ENCODE measurements at regions not wholly inside any gene's neighbourhood (a gene's known extent, or its start where the extent isn't known, plus 50 kb on each side); places are given as distances from the start of the nearest gene placed in this dataset.

DNA sequence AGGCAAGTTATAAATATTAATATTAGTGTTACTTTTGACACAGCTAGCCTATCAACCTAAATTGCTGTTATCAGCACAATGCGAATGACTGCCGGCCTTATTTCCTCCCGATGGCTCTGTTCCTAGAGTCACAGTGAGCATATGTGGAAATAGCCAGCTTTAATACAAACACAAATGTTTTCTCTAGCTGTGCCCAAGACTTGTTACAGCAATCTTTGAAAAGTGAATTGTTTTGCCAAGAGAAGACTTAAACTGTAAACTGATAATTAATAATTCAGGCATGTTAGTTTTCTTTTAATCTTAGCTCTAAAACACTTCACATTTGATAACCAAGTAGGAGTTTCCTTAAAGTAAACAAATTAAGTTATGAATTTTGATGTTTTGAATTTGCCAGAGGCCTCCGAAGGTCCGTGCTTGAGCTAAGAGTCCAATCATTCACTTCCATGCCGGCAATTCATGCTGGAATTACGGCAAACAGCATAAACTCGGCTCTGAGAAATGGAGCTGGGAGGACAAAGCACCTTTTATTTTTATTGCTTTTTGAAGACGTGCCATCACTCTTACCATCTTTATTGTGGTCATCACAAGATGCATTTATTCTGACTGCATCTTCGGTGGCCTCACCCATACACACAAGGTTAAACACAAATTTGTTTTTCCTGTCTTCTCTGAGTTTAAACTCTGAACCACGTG, 184.5 kb upstream of the CWC22 start:
- POLR2A ChIA-PET (ENCODE audit: unreplicated experiment) = no interaction called here
- peak overlapping the region; percentile 81 for H2AFZ ChIP-seq (ENCODE audit: low read length)
- no peaks in the 10 kb centered on the region for H3K27me3 ChIP-seq (ENCODE audit: low read length)
- ATAC-seq (no peak; the same call in 1 of the 2 replicates), DNase-seq (peak; percentile 21)
- H3K4me1 ChIP-seq (ENCODE audit: insufficient read depth, low read length) = no peaks in the 10 kb centered on the region
- CTCF ChIA-PET = interaction anchor here (0.7 kb wide), 1 partner anchor 61 kb away, joined by 3 read pairs; no protein-coding TSS in a partner anchor
- no peaks in the 10 kb centered on the region for H3K79me2 ChIP-seq (ENCODE audit: low read length)
- H3K4me3 ChIP-seq (ENCODE audit: low read length) = peak overlapping the region; percentile 42; the same call in 1 of the 2 replicates
- H3K9ac ChIP-seq (ENCODE audit: low read length) = no peak overlapping the region
- no peaks in the 10 kb centered on the region for H3K9me3 ChIP-seq (ENCODE audit: low read length)
- no peaks in the 10 kb centered on the region for H4K20me1 ChIP-seq (ENCODE audit: low read length)
- no peaks in the 10 kb centered on the region for H3K36me3 ChIP-seq (ENCODE audit: low read depth, low read length)
- H3K4me2 ChIP-seq (ENCODE audit: low read length) = peak overlapping the region; percentile 67
- no peaks in the 10 kb centered on the region for H3F3A ChIP-seq (ENCODE audit: low read length, unreplicated experiment)
- TF ChIP-seq, protein P1, sequence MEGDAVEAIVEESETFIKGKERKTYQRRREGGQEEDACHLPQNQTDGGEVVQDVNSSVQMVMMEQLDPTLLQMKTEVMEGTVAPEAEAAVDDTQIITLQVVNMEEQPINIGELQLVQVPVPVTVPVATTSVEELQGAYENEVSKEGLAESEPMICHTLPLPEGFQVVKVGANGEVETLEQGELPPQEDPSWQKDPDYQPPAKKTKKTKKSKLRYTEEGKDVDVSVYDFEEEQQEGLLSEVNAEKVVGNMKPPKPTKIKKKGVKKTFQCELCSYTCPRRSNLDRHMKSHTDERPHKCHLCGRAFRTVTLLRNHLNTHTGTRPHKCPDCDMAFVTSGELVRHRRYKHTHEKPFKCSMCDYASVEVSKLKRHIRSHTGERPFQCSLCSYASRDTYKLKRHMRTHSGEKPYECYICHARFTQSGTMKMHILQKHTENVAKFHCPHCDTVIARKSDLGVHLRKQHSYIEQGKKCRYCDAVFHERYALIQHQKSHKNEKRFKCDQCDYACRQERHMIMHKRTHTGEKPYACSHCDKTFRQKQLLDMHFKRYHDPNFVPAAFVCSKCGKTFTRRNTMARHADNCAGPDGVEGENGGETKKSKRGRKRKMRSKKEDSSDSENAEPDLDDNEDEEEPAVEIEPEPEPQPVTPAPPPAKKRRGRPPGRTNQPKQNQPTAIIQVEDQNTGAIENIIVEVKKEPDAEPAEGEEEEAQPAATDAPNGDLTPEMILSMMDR (conservative IDR thresholded peaks at IDR 0.05; ENCODE audit: low read depth, low read length) = no peak
- TF ChIP-seq EZH2phosphoT487 (IDR thresholded peaks at IDR 0.05; ENCODE audit: borderline replicate concordance, low read length) = no peak
- TF ChIP-seq EZH2 (IDR thresholded peaks at IDR 0.05; ENCODE audit: low read length, unreplicated experiment) = no peak
- intact Hi-C loops (cut with micrococcal nuclease) = no loop called here
- BruUV-seq (replicated peaks) = no TSS peak
- no peak overlapping the region for H3K27ac ChIP-seq (ENCODE audit: low read length)
- H3K9me2 ChIP-seq (replicated peaks; ENCODE audit: low read length) = no peaks in the 10 kb centered on the region

DNA sequence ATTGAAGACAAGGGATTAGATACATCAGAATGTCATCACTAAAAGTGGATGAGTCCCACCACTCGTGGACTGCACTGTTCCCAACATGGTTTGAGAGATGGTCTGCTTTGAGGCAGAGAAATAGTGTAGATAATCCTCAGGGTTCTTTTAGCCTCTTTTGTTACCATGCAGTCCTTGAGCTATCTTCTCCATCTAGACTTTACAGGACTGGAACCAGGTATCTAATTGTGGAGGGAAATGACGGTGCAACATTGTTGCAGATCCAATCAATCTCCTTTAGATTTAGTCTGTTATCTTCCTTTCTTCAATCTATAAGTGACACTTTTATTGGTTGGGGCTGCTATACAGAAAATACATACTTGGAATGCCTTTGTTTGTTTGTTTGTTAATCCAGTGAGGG, 183.8 kb upstream of the CWC22 start:
- intact Hi-C loops (cut with micrococcal nuclease) = no loop called here
- no peak overlapping the region for H3K9ac ChIP-seq (ENCODE audit: low read length)
- no peaks in the 10 kb centered on the region for H3K27me3 ChIP-seq (ENCODE audit: low read length)
- H3K27ac ChIP-seq (ENCODE audit: low read length) = no peak overlapping the region
- no peaks in the 10 kb centered on the region for H3F3A ChIP-seq (ENCODE audit: low read length, unreplicated experiment)
- no peak overlapping the region for H2AFZ ChIP-seq (ENCODE audit: low read length)
- no TSS peak for BruUV-seq (replicated peaks)
- H3K36me3 ChIP-seq (ENCODE audit: low read depth, low read length) = no peaks in the 10 kb centered on the region
- no peak for TF ChIP-seq EZH2phosphoT487 (IDR thresholded peaks at IDR 0.05; ENCODE audit: borderline replicate concordance, low read length)
- TF ChIP-seq, protein P1 (conservative IDR thresholded peaks at IDR 0.05; ENCODE audit: low read depth, low read length) = no peak
- TF ChIP-seq EZH2 (IDR thresholded peaks at IDR 0.05; ENCODE audit: low read length, unreplicated experiment) = no peak
- no peak for ATAC-seq
- no peak overlapping the region for H3K4me3 ChIP-seq (ENCODE audit: low read length)
- no peaks in the 10 kb centered on the region for H3K9me2 ChIP-seq (replicated peaks; ENCODE audit: low read length)
- ChIA-PET CTCF (no interaction called here), POLR2A (ENCODE audit: unreplicated experiment) (no interaction called here)
- no peak for DNase-seq
- H4K20me1 ChIP-seq (ENCODE audit: low read length) = no peaks in the 10 kb centered on the region
- no peaks in the 10 kb centered on the region for H3K4me1 ChIP-seq (ENCODE audit: insufficient read depth, low read length)
- H3K9me3 ChIP-seq (ENCODE audit: low read length) = no peaks in the 10 kb centered on the region
- no peak overlapping the region for H3K4me2 ChIP-seq (ENCODE audit: low read length)
- no peaks in the 10 kb centered on the region for H3K79me2 ChIP-seq (ENCODE audit: low read length)

- Histone ChIP-seq H3F3A (ENCODE audit: low read length, unreplicated experiment) (no peaks in the 10 kb centered on the region), H3K9ac (ENCODE audit: low read length) (no peak overlapping the region), H3K9me2 (replicated peaks; ENCODE audit: low read length) (no peaks in the 10 kb centered on the region), H3K4me3 (ENCODE audit: low read length) (no peak overlapping the region), H2AFZ (ENCODE audit: low read length) (no peak overlapping the region), H3K79me2 (ENCODE audit: low read length) (no peaks in the 10 kb centered on the region), H3K36me3 (ENCODE audit: low read depth, low read length) (no peaks in the 10 kb centered on the region), H3K27me3 (ENCODE audit: low read length) (no peaks in the 10 kb centered on the region), H3K4me1 (ENCODE audit: insufficient read depth, low read length) (no peaks in the 10 kb centered on the region), H3K27ac (ENCODE audit: low read length) (no peak overlapping the region), H4K20me1 (ENCODE audit: low read length) (no peaks in the 10 kb centered on the region), H3K9me3 (ENCODE audit: low read length) (no peaks in the 10 kb centered on the region), H3K4me2 (ENCODE audit: low read length) (no peak overlapping the region)
- no peak for DNase-seq
- no peak for ATAC-seq
- no TSS peak for BruUV-seq (replicated peaks)
- ChIA-PET POLR2A (ENCODE audit: unreplicated experiment) (no interaction called here), CTCF (no interaction called here)
- TF ChIP-seq EZH2phosphoT487 (IDR thresholded peaks at IDR 0.05; ENCODE audit: borderline replicate concordance, low read length) (no peak), EZH2 (IDR thresholded peaks at IDR 0.05; ENCODE audit: low read length, unreplicated experiment) (no peak)
- TF ChIP-seq, protein P1 (conservative IDR thresholded peaks at IDR 0.05; ENCODE audit: low read depth, low read length) = no peak
- intact Hi-C loops (cut with micrococcal nuclease) = no loop called here
Measured at GRCh38 chr2:180187611-180188010, 180.5 kb upstream of the CWC22 start.
